Lower leg skin (tissue), 4 donors: ENCODE measurements at regions not wholly inside any gene's neighbourhood (a gene's known extent, or its start where the extent isn't known, plus 50 kb on each side); places are given as distances from the start of the nearest gene placed in this dataset.

Source experiments
- DNase-seq, 2 donors: peaks; one replicate each; pipeline ENCODE4 v3.0.0-alpha.2; 2019; ENCODE audit warnings: low spot score in 2 of 2
- H3K4me3 ChIP-seq: fragments of 200-600 bp; sonication (generic); 2 replicates; pipeline ENCODE4 v1.5.1; 2017; ENCODE audit warnings: mild to moderate bottlenecking, low read depth; ENCODE audit not compliant: poor library complexity, severe bottlenecking
- CTCF ChIP-seq, 3 donors: fragments of 450-650 bp; IDR thresholded peaks; one replicate each; pipeline ENCODE4 v1.5.1; 2016; ENCODE audit warnings: antibody characterized with exemption in 3 of 3, mild to moderate bottlenecking in 3 of 3, moderate library complexity in 2 of 3
- POLR2A ChIP-seq, 2 donors: fragments of 450-650 bp; IDR thresholded peaks; one replicate each; pipeline ENCODE4 v1.6.1; 2016 to 2017; ENCODE audit warnings: antibody characterized with exemption in 2 of 2, mild to moderate bottlenecking in 1 of 2, moderate library complexity in 1 of 2
- whole genome bisulfite sequencing, 2 donors: methylation state at CpG; one replicate each; pipeline ENCODE4 v1.1.5; 2018; 5-methylcytosine and 5-hydroxymethylcytosine counted together
- intact Hi-C: fragments of 100-400 bp; cut with DNase I; formaldehyde crosslinking; loops from one replicate; pipeline ENCODE4 v1.15.0; 2023; ENCODE audit warnings: low total_unique reads

- 82 to 83% methylated on average over 10 of the region's 10 CpGs for WGBS, 2 donors
- DNase-seq = no peak
- H3K4me3 ChIP-seq = no peak overlapping the region
- intact Hi-C loops = no loop called here
- TF ChIP-seq CTCF (IDR thresholded peaks at IDR 0.05) = no peak
- TF ChIP-seq POLR2A (IDR thresholded peaks at IDR 0.05) = no peak
Observed at GRCh38 chr19:28642787-28643683, 569.9 kb downstream of the UQCRFS1 start.

GRCh38 chr19:28641395-28641794 is 571.6 kb downstream of the UQCRFS1 start:
- no peak overlapping the region for H3K4me3 ChIP-seq
- WGBS, 2 donors = 66 to 71% methylated on average over 6 of the region's 6 CpGs
- DNase-seq = no peak
- TF ChIP-seq POLR2A (IDR thresholded peaks at IDR 0.05) (no peak), CTCF (IDR thresholded peaks at IDR 0.05) (no peak)
- intact Hi-C loops = no loop called here

- 69 to 72% methylated on average over 4 of the region's 4 CpGs for WGBS, 2 donors
- no peak for TF ChIP-seq POLR2A (IDR thresholded peaks at IDR 0.05)
- no peak overlapping the region for H3K4me3 ChIP-seq
- intact Hi-C loops = no loop called here
- DNase-seq = no peak
Observed at GRCh38 chr19:28640506-28640905, 572.4 kb downstream of the UQCRFS1 start.

GRCh38 chr19:28638445-28638844 is 574.5 kb downstream of the UQCRFS1 start:
- no peak overlapping the region for H3K4me3 ChIP-seq
- TF ChIP-seq CTCF (IDR thresholded peaks at IDR 0.05) (no peak), POLR2A (IDR thresholded peaks at IDR 0.05) (no peak)
- intact Hi-C loops = no loop called here
- WGBS, 2 donors = 84 to 86% methylated on average over 4 of the region's 4 CpGs
- no peak for DNase-seq

- intact Hi-C loops = no loop called here
- no peak for DNase-seq
- WGBS, 2 donors = 80 to 84% methylated on average over 5 of the region's 5 CpGs
- H3K4me3 ChIP-seq = no peak overlapping the region
- TF ChIP-seq CTCF (IDR thresholded peaks at IDR 0.05) (no peak), POLR2A (IDR thresholded peaks at IDR 0.05) (no peak)
Observed at GRCh38 chr19:28636706-28637105, 576.2 kb downstream of the UQCRFS1 start.

GRCh38 chr19:28636016-28636629 is 576.8 kb downstream of the UQCRFS1 start:
- intact Hi-C loops = no loop called here
- no peak overlapping the region for H3K4me3 ChIP-seq
- WGBS, 2 donors = 77 to 83% methylated on average over 5 of the region's 5 CpGs
- no peak for TF ChIP-seq POLR2A (IDR thresholded peaks at IDR 0.05)
- no peak for DNase-seq
